H9 (cell line): ENCODE measurements at regions not wholly inside any gene's neighbourhood (a gene's known extent, or its start where the extent isn't known, plus 50 kb on each side); places are given as distances from the start of the nearest gene placed in this dataset.
A peak's percentile ranks its signal among the peaks of the same experiment; 100 is the strongest.

ENCODE experiments used
- DNase-seq: peaks from one replicate; pipeline ENCODE4 v3.0.0-alpha.2; 2017
- H2AFZ ChIP-seq: one replicate; pipeline ENCODE4 v1.6.1; 2013; ENCODE audit warnings: mild to moderate bottlenecking, low read length, control low read depth, moderate library complexity
- H2AK5ac ChIP-seq: 2 replicates; pipeline ENCODE4 v1.6.1; 2013; ENCODE audit warnings: low read length, control low read depth, mixed read lengths; ENCODE audit not compliant: insufficient read length
- H2BK120ac ChIP-seq: one replicate; pipeline ENCODE4 v1.6.1; 2013; ENCODE audit warnings: low read depth, mild to moderate bottlenecking, low read length, control low read depth, inconsistent platforms; ENCODE audit not compliant: poor library complexity, severe bottlenecking
- H2BK12ac ChIP-seq: 2 replicates; pipeline ENCODE4 v1.6.1; 2013; ENCODE audit warnings: low read length, control low read depth, mixed read lengths, low read depth; ENCODE audit not compliant: insufficient read length
- H2BK15ac ChIP-seq: 2 replicates; pipeline ENCODE4 v1.6.1; 2013; ENCODE audit warnings: low read depth, low read length, control low read depth
- H2BK20ac ChIP-seq: one replicate; pipeline ENCODE4 v1.6.1; 2013; ENCODE audit warnings: low read depth, mild to moderate bottlenecking, low read length, control low read depth, inconsistent platforms; ENCODE audit not compliant: poor library complexity, severe bottlenecking
- H2BK5ac ChIP-seq: 2 replicates; pipeline ENCODE4 v1.6.1; 2013; ENCODE audit warnings: low read length, control low read depth, mixed read lengths; ENCODE audit not compliant: insufficient read length
- H3K14ac ChIP-seq: 2 replicates; pipeline ENCODE4 v1.6.1; 2013; ENCODE audit warnings: low read length, control low read depth; ENCODE audit not compliant: insufficient read depth
- H3K18ac ChIP-seq: 2 replicates; pipeline ENCODE4 v1.6.1; 2013; ENCODE audit warnings: low read depth, mild to moderate bottlenecking, mixed read lengths, low read length, control low read depth; ENCODE audit not compliant: insufficient read length
- H3K23ac ChIP-seq: 2 replicates; pipeline ENCODE4 v1.6.1; 2013; ENCODE audit warnings: low read length, control low read depth, mixed read lengths, low read depth; ENCODE audit not compliant: insufficient read length
- H3K23me2 ChIP-seq: 2 replicates; pipeline ENCODE4 v1.6.1; 2013; ENCODE audit warnings: low read depth, mild to moderate bottlenecking, mixed read lengths, low read length, control low read depth; ENCODE audit not compliant: insufficient read length, poor library complexity, severe bottlenecking
- H3K27ac ChIP-seq: 2 replicates; pipeline ENCODE4 v1.5.1; 2013; ENCODE audit warnings: low read length, control low read depth, mixed read lengths, low read depth; ENCODE audit not compliant: insufficient read length
- H3K27me3 ChIP-seq: 2 replicates; pipeline ENCODE4 v1.6.1; 2013; ENCODE audit warnings: low read length, control low read depth, inconsistent platforms; ENCODE audit not compliant: insufficient read depth
- H3K4ac ChIP-seq: 2 replicates; pipeline ENCODE4 v1.6.1; 2013; ENCODE audit warnings: low read depth, mild to moderate bottlenecking, control low read depth, inconsistent platforms, low read length, moderate library complexity
- H3K4me1 ChIP-seq: 2 replicates; pipeline ENCODE4 v1.6.1; 2013; ENCODE audit warnings: low read length, control low read depth, inconsistent platforms; ENCODE audit not compliant: insufficient read depth
- H3K4me2 ChIP-seq: 2 replicates; pipeline ENCODE4 v1.6.1; 2013; ENCODE audit warnings: low read length, control low read depth, mixed read lengths; ENCODE audit not compliant: insufficient read length, insufficient read depth
- H3K56ac ChIP-seq: 2 replicates; pipeline ENCODE4 v1.6.1; 2013; ENCODE audit warnings: low read depth, mild to moderate bottlenecking, mixed read lengths, low read length, control low read depth; ENCODE audit not compliant: insufficient read length
- H3K79me1 ChIP-seq: 2 replicates; pipeline ENCODE4 v1.6.1; 2013; ENCODE audit warnings: low read depth, mild to moderate bottlenecking, moderate library complexity, low read length, control low read depth, inconsistent platforms; ENCODE audit not compliant: insufficient read depth, poor library complexity, severe bottlenecking
- H3K79me2 ChIP-seq: 2 replicates; pipeline ENCODE4 v1.6.1; 2013; ENCODE audit warnings: low read length, control low read depth, inconsistent platforms; ENCODE audit not compliant: insufficient read depth
- H3K9ac ChIP-seq: 2 replicates; pipeline ENCODE4 v1.6.1; 2013; ENCODE audit warnings: low read length, control low read depth, mixed read lengths; ENCODE audit not compliant: insufficient read length; ENCODE audit errors: extremely low read depth
- H3K9me3 ChIP-seq: one replicate; pipeline ENCODE4 v1.6.1; 2013; ENCODE audit warnings: low read depth, low read length, inconsistent platforms; ENCODE audit not compliant: control insufficient read depth
- H3T11ph ChIP-seq: one replicate; pipeline ENCODE4 v1.6.1; 2013; ENCODE audit warnings: mild to moderate bottlenecking, low read length, control low read depth, inconsistent platforms
- H4K20me1 ChIP-seq: one replicate; pipeline ENCODE4 v1.6.1; 2013; ENCODE audit not compliant: control insufficient read depth, insufficient read length, insufficient read depth
- H4K5ac ChIP-seq: 2 replicates; pipeline ENCODE4 v1.6.1; 2013; ENCODE audit warnings: low read depth, mild to moderate bottlenecking, mixed read lengths, low read length, control low read depth; ENCODE audit not compliant: insufficient read length
- H4K8ac ChIP-seq: replicated peaks from 2 replicates; pipeline ENCODE4 v1.6.1; 2013; ENCODE audit warnings: low read length, control low read depth, mixed read lengths, low read depth; ENCODE audit not compliant: insufficient read length
- H4K91ac ChIP-seq: 2 replicates; pipeline ENCODE4 v1.6.1; 2013; ENCODE audit warnings: low read depth, mild to moderate bottlenecking, moderate library complexity, mixed read lengths, low read length, control low read depth; ENCODE audit not compliant: insufficient read length
- H3K27ac Mint-ChIP-seq, 3 experiments: 2 replicates in 2 of 3; 3 replicates in 1 of 3; pipeline ENCODE4 v1.8.0; 2020 to 2021; ENCODE audit warnings: mixed read lengths in 3 of 3, mild to moderate bottlenecking in 1 of 3, moderate library complexity in 1 of 3
- H3K27me3 Mint-ChIP-seq: 2 replicates; pipeline ENCODE4 v1.8.0; 2021; ENCODE audit warnings: low read depth, mild to moderate bottlenecking, moderate library complexity, mixed read lengths
- H3K36me3 Mint-ChIP-seq, 3 experiments: 2 replicates in 2 of 3; 3 replicates in 1 of 3; pipeline ENCODE4 v1.8.0; 2020 to 2021; ENCODE audit warnings: low read depth in 3 of 3, mixed read lengths in 3 of 3; ENCODE audit not compliant: insufficient read depth in 1 of 3
- H3K4me1 Mint-ChIP-seq, 2 experiments: 2 replicates each; pipeline ENCODE4 v1.8.0; 2020; ENCODE audit warnings: mixed read lengths in 2 of 2
- H3K4me3 Mint-ChIP-seq, 2 experiments: 2 replicates in 1 of 2; 3 replicates in 1 of 2; pipeline ENCODE4 v1.8.0; 2020 to 2021; ENCODE audit warnings: mild to moderate bottlenecking in 2 of 2, mixed read lengths in 2 of 2, moderate library complexity in 1 of 2
- H3K9me3 Mint-ChIP-seq, 2 experiments: 2 replicates in 1 of 2; 3 replicates in 1 of 2; pipeline ENCODE4 v1.8.0; 2020; ENCODE audit warnings: mild to moderate bottlenecking in 2 of 2, mixed read lengths in 2 of 2, moderate library complexity in 1 of 2
- WGBS: extraction: QIAGEN DNeasy Blood & Tissue Kit; methylation state at CpG from one replicate; pipeline ENCODE4 v1.1.7; 2013; ENCODE audit warnings: missing lambda C conversion rate, low lambda C conversion rate, mixed read lengths; ENCODE audit not compliant: insufficient read length; ENCODE audit errors: extremely low coverage; 5-methylcytosine and 5-hydroxymethylcytosine counted together
- TF ChIP-seq, protein P1 (sequence below): fragments of 200-600 bp; sonication (generic); conservative IDR thresholded peaks from 3 replicates; pipeline ENCODE4 v1.8.0; 2021; ENCODE audit warnings: antibody characterized with exemption, mild to moderate bottlenecking

DNA sequence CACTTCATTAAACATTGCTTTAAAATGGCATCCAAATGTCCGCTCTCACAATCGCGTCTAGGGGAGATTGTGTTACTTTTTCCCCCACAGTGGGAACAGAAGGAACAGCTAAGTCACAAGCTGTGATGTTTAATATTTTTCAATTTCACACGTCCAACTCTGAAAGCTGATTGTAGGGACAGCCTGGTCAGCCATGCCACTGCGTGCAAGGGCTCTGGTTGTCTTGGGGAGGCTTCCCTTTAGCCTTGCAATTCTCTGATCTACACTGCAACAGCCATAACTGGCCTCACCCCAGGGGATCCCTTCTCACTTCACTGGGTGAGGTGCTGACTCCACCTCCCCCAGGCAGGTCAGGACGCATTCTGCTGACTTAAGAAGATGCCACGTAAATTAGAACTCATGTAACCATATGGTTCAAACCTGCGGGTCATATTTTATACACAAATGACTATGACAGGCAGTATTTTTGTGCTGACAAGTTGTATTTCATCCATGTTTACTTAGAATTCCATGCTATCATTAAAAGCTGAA is 425.2 kb upstream of the NFE2L3 start:
- no peaks in the 10 kb centered on the region for H3K79me2 ChIP-seq
- no peak overlapping the region for H3K4ac ChIP-seq
- H2AFZ ChIP-seq = no peak overlapping the region
- Mint-ChIP-seq H3K4me3 (peak overlapping the region in 1 of 2 experiments; percentile 28; a peak in 1 of 5 replicates), H3K36me3 (no peaks in the 10 kb centered on the region), H3K4me1 (peaks cover 37 to 48% of the 10 kb centered on the region in 2 experiments), H3K27me3 (no peaks in the 10 kb centered on the region), H3K27ac (peak overlapping the region in 1 of 3 experiments; percentile 28; a peak in 1 of 7 replicates), H3K9me3 (no peaks in the 10 kb centered on the region)
- no peaks in the 10 kb centered on the region for H3K9me3 ChIP-seq
- peaks cover 13% of the 10 kb centered on the region for H3K4me1 ChIP-seq
- no peak overlapping the region for H3T11ph ChIP-seq
- DNase-seq = no peak
- H3K4me2 ChIP-seq = no peak overlapping the region
- H3K79me1 ChIP-seq = no peaks in the 10 kb centered on the region
- H3K56ac ChIP-seq = no peak overlapping the region
- H2BK120ac ChIP-seq = no peak overlapping the region
- WGBS = no CpG with 5 or more reads among the region's 8 CpGs
- no peaks in the 10 kb centered on the region for H3K23me2 ChIP-seq
- no peak overlapping the region for H3K23ac ChIP-seq
- H4K20me1 ChIP-seq = no peaks in the 10 kb centered on the region
- no peaks in the 10 kb centered on the region for H3K27me3 ChIP-seq
- no peak overlapping the region for H2BK5ac ChIP-seq
- H3K27ac ChIP-seq = no peak overlapping the region
- no peak overlapping the region for H3K9ac ChIP-seq
- no peak overlapping the region for H4K8ac ChIP-seq
- TF ChIP-seq, protein P1, sequence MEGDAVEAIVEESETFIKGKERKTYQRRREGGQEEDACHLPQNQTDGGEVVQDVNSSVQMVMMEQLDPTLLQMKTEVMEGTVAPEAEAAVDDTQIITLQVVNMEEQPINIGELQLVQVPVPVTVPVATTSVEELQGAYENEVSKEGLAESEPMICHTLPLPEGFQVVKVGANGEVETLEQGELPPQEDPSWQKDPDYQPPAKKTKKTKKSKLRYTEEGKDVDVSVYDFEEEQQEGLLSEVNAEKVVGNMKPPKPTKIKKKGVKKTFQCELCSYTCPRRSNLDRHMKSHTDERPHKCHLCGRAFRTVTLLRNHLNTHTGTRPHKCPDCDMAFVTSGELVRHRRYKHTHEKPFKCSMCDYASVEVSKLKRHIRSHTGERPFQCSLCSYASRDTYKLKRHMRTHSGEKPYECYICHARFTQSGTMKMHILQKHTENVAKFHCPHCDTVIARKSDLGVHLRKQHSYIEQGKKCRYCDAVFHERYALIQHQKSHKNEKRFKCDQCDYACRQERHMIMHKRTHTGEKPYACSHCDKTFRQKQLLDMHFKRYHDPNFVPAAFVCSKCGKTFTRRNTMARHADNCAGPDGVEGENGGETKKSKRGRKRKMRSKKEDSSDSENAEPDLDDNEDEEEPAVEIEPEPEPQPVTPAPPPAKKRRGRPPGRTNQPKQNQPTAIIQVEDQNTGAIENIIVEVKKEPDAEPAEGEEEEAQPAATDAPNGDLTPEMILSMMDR = no peak
- no peak overlapping the region for H3K14ac ChIP-seq
- H4K91ac ChIP-seq = no peak overlapping the region
- no peak overlapping the region for H2BK20ac ChIP-seq
- no peak overlapping the region for H2BK15ac ChIP-seq
- H2AK5ac ChIP-seq = no peak overlapping the region
- no peak overlapping the region for H2BK12ac ChIP-seq
- no peak overlapping the region for H3K18ac ChIP-seq
- H4K5ac ChIP-seq = no peak overlapping the region
